22Rv1 (cell line): ENCODE measurements at regions not wholly inside any gene's neighbourhood (a gene's known extent, or its start where the extent isn't known, plus 50 kb on each side); places are given as distances from the start of the nearest gene placed in this dataset.

ENCODE experiments used
- H3K27ac ChIP-seq: fragments of 450-650 bp; 2 replicates; pipeline ENCODE4 v1.5.1; 2017
- ZFX ChIP-seq: fragments of 450-650 bp; IDR thresholded peaks from 2 replicates; pipeline ENCODE4 v1.6.1; 2017; ENCODE audit warnings: antibody characterized with exemption, borderline replicate concordance
- TF ChIP-seq, protein P1 (sequence below): fragments of 450-650 bp; IDR thresholded peaks from 2 replicates; pipeline ENCODE4 v1.5.1; 2017; ENCODE audit warnings: mild to moderate bottlenecking

DNA sequence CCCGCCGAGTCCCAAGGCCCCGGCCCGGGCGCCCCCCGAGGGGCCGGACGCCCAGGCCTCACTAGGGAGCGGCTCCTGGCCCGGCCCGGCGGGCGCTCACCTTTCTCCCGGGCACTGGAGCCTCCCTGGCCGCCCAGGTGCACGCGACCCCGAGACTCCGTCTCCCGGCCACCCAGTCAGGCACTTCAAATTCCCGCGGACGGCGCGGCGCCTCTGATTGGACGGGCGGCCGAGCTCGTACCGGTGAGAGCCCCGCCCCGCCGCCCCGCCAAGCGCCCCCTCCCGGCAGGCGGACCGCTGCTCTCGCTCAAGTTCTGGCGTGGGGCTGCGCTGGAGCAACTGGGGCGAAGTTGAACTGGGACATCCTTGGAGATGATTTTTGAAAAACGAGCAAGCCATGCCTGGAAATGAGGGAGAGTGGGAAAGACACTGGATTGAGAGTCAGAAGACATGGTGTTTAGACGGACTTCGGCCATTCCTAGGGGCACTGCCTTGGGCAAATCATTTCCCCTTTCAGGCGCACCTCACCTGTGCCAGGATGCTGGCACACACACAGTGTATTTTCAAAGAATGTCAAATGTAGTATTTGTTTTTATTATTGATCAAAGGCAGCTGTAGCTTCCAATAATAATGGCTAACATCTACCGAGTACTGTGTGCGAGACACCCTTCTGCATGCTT, 485.3 kb downstream of the UQCRFS1 start:
- no peak overlapping the region for H3K27ac ChIP-seq
- no peak for TF ChIP-seq ZFX
- TF ChIP-seq, protein P1, sequence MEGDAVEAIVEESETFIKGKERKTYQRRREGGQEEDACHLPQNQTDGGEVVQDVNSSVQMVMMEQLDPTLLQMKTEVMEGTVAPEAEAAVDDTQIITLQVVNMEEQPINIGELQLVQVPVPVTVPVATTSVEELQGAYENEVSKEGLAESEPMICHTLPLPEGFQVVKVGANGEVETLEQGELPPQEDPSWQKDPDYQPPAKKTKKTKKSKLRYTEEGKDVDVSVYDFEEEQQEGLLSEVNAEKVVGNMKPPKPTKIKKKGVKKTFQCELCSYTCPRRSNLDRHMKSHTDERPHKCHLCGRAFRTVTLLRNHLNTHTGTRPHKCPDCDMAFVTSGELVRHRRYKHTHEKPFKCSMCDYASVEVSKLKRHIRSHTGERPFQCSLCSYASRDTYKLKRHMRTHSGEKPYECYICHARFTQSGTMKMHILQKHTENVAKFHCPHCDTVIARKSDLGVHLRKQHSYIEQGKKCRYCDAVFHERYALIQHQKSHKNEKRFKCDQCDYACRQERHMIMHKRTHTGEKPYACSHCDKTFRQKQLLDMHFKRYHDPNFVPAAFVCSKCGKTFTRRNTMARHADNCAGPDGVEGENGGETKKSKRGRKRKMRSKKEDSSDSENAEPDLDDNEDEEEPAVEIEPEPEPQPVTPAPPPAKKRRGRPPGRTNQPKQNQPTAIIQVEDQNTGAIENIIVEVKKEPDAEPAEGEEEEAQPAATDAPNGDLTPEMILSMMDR = peak; percentile 93

DNA sequence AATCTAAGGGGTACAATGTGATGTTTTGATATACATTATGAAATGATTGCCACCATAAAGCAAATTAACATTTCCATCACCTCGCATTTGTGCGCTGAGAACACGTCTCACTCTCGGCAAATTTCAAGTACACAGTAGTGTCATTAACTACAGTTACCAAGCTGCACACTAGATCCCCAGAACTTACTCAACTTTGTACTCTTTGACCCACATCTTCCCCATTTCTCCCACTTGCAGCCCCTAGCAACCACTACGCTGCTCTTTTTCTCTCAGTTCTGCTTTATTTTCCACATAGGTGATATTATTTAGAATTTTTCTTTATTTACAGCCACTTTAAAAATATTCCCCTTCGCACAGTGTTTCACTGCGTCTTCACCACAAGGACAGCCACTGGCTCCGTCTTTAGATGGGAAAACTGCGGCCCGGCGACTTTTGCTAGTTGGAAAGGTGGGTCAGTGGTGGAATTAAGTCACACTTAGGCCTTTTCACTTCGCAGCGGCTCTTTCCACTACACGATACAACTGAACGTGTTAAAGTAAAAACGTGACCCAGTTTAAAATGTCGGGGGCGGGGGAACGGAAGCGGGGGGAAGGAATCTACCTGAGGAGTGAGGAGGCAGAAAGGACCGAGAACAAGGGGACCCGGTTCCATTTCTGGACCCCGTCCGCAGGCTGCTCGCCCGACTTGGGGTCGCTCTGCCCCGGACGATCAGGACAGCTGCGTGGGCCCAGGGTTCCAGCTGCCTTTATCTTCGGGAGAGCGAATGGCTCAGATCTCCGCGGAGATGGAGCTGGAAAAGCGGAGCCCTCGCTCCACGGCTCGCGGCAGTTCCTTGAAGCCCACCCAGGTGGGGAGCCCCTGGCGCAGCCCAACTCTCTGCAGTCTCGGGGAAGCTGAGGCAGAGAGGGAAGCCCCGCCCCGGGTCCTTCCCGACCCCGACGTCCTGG, 486.1 kb downstream of the UQCRFS1 start:
- no peak overlapping the region for H3K27ac ChIP-seq
- TF ChIP-seq ZFX = no peak
- TF ChIP-seq, protein P1 = no peak

DNA sequence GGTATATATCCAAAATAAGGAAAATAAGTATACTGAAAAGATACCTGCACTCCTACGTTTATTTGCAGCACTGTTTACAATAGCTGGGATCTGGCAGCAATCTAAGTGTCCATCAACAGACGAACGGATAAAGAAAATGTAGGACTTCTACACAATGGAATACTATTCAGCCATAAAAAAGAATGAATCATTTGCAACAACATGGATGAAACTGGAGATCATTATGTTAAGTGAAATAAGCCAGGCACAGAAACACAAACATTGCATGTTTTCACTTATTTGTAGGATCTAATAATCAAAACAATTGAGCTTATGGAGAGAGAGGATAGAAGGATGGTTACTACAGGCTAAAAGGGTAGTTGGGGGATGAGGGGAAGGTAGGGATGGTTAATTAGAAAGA, 494.0 kb downstream of the UQCRFS1 start:
- no peak overlapping the region for H3K27ac ChIP-seq
- TF ChIP-seq ZFX = no peak
- TF ChIP-seq, protein P1 = no peak

DNA sequence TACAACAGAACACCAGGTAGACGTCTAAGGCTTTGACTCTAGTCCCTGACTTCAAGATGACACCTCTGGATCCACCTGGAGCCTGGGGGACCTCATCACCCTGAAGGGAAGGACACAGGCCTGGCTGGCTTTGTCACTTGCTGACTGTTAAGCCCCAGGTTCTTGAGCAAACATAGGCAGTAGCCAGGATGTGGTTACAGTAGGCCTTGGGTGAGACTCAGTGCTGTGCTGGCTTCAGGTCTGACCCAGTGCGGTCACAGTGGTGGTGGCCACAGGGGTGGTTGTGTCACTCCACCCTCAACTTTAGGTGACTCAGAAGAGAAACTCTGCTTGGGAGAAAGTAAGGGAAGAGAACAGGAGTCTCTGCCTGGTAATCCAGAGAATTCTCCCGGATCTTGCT, 497.8 kb downstream of the UQCRFS1 start:
- H3K27ac ChIP-seq = no peak overlapping the region
- no peak for TF ChIP-seq ZFX
- TF ChIP-seq, protein P1 = no peak

DNA sequence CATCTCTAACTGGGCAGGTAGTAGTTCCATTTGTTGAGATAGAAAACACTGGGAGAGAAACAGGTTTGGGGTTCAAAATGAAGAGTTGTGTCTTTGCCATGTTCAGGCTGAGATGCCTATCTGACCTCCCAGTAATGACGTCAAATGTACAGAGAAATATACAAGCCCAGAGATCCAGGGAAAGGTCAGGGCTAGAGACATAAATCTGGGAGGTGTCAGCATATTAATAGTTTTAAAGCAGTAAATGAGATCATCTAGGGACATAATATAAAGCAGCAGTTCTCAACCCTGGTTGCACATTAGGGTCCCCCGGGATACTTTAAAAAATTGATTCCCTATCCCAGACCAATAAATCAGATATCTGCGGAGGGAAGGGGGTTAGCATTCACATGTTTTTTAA, 501.5 kb downstream of the UQCRFS1 start:
- no peak overlapping the region for H3K27ac ChIP-seq
- TF ChIP-seq, protein P1 = no peak
- no peak for TF ChIP-seq ZFX

DNA sequence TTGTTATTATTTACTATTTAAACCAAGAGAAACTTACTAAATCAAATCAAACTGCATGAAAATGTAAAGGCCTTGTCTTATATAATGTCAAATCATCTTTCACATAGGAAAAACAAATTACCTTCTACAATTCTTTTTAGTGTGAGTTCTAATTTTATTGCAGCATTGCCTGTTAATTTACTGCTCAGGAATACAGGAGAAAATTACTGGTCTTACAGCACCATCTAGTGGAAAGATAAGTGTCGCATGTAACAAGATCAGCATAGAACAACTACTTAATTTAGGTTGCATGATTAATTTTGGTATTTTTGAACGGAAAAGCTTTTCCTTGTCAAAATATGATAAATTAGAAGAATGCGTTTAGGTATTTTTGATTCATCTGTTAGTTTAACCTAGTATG, 502.7 kb downstream of the UQCRFS1 start:
- TF ChIP-seq ZFX = no peak
- TF ChIP-seq, protein P1 = peak; percentile 76
- H3K27ac ChIP-seq = no peak overlapping the region

DNA sequence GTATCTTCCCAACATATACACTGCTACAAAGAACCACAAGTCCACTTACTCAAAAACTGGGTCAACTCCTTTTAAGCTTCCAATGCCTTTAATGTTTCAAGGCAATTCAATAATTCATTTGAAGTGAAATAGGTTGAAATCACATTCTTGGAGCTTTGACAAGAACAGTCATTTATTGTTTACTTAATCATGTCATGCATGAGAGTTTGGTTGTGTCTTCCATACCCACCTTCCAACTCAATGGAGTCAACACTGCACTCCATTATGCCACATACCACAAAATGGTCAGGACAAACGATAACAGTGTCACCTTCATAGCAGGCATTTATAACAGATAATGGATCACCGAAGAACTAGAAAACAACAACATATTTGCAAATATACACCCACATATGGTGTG, 506.3 kb downstream of the UQCRFS1 start:
- H3K27ac ChIP-seq = no peak overlapping the region
- TF ChIP-seq ZFX = no peak
- TF ChIP-seq, protein P1 = no peak
